GM18520 (cell line): ENCODE measurements at regions not wholly inside any gene's neighbourhood (a gene's known extent, or its start where the extent isn't known, plus 50 kb on each side); places are given as distances from the start of the nearest gene placed in this dataset.
"Not testable (repeated sequence)": the region's sequence is repeated elsewhere in the genome, so short reads cannot be mapped to it uniquely, and the experiment has no call there.

Source experiments
- ATAC-seq: cut with Tn5 transposase; IDR thresholded peaks from one replicate; pipeline ENCODE4 v1.9.1; 2021; ENCODE audit not compliant: unreplicated experiment

DNA sequence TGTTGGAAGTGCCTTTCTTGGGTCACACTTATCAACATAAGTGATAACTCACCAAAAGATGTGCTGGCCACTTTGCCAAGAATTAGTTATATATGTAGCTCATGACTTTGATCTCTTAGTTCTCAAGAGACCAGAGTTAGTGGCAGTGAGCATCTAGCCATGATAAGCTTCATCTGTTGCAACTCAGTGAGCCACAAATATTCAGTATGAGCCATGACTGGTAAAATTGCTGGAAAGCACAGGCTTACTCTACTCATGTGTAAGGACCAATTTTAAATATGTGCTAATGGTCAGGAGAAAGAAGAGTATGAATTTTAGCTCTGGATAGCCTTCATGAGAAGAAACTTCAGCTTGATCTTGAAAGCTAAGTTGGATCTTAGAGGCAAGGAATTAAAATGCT lies 59.4 kb upstream of the TLL1 start:
- no peak for ATAC-seq

- ATAC-seq, result no peak
Measured at GRCh38 chr4:165814256-165815020, 58.6 kb upstream of the TLL1 start.

GRCh38 chr4:165819126-165819525 lies 53.9 kb upstream of the TLL1 start:
- ATAC-seq, result not testable (repeated sequence)
